Endothelial cell of umbilical vein (primary cell): ENCODE measurements at regions not wholly inside any gene's neighbourhood (a gene's known extent, or its start where the extent isn't known, plus 50 kb on each side); places are given as distances from the start of the nearest gene placed in this dataset.

Experiments used
- BruUV-seq: library from RNA; stranded (reverse); fragments of 400-500 nt; replicated peaks from 2 replicates; lab custom pipeline; 2021; lab: Mats Ljungman, UMichigan
- CTCF ChIA-PET: fragments of 300-600, 350-600 bp; sonication (Branson Sonifier 250); formaldehyde crosslinking; loops from one replicate; lab custom pipeline; 2021; ENCODE audit warnings: antibody characterized with exemption, inconsistent platforms; lab: Charles Lee
- POLR2A ChIA-PET: fragments of 300-600, 350-600 bp; sonication (Branson Sonifier 250); formaldehyde crosslinking; loops from one replicate; lab custom pipeline; 2021; ENCODE audit warnings: antibody characterized with exemption, inconsistent platforms; lab: Charles Lee
- DNase-seq: peaks from one replicate; pipeline ENCODE4 v3.0.0-alpha.2; 2011; ENCODE audit warnings: low read depth, low spot score
- FAIRE-seq: peaks from 2 replicates; lab custom pipeline; 2011; peaks lifted over from hg19 to GRCh38; lab: Jason Lieb, UNC
- H2AFZ ChIP-seq: 2 replicates; pipeline ENCODE4 v1.6.0; 2012; ENCODE audit warnings: low read depth, low read length, control low read depth, inconsistent platforms
- H3K27ac ChIP-seq: 2 replicates; pipeline ENCODE4 v1.5.1; 2011; ENCODE audit warnings: low read depth, mild to moderate bottlenecking, control low read depth, low read length, moderate library complexity; ENCODE audit not compliant: insufficient read depth
- H3K27me3 ChIP-seq, 2 experiments: 2 replicates each; pipeline versions ENCODE4 v1.6.0 to v1.6.1; 2011; ENCODE audit warnings: low read length in 2 of 2, mixed read lengths in 1 of 2; ENCODE audit not compliant: control insufficient read depth in 2 of 2, insufficient read depth in 2 of 2
- H3K36me3 ChIP-seq, 2 experiments: 2 replicates in 1 of 2; 3 replicates in 1 of 2; pipeline ENCODE4 v1.5.1; 2011; ENCODE audit warnings: low read length in 2 of 2, mild to moderate bottlenecking in 1 of 2, moderate library complexity in 1 of 2; ENCODE audit not compliant: control insufficient read depth in 2 of 2, insufficient read depth in 2 of 2; ENCODE audit errors: extremely low read depth in 1 of 2
- H3K4me1 ChIP-seq: 3 replicates; pipeline ENCODE4 v1.5.1; 2011; ENCODE audit warnings: mild to moderate bottlenecking, low read length; ENCODE audit not compliant: control insufficient read depth, insufficient read depth; ENCODE audit errors: extremely low read depth
- H3K4me2 ChIP-seq: 2 replicates; pipeline ENCODE4 v1.6.1; 2011; ENCODE audit warnings: low read length, control low read depth, mixed read lengths; ENCODE audit not compliant: insufficient read depth
- H3K4me3 ChIP-seq, 3 experiments: fragments of 200-600 bp in 1 of 3; sonication (generic), shearing (Covaris generic) in 1 of 3; replicated peaks in 1 of 3; 2 replicates each; pipeline ENCODE4 v1.5.1; 2011 to 2016; ENCODE audit warnings: control low read depth in 3 of 3, low read length in 3 of 3, mild to moderate bottlenecking in 2 of 3, inconsistent platforms in 1 of 3, low read depth in 1 of 3, moderate library complexity in 1 of 3; ENCODE audit not compliant: insufficient read depth in 1 of 3
- H3K79me2 ChIP-seq: 2 replicates; pipeline ENCODE4 v1.6.0; 2012; ENCODE audit warnings: low read length, inconsistent platforms; ENCODE audit not compliant: control insufficient read depth, insufficient read depth
- H3K9ac ChIP-seq: replicated peaks from 2 replicates; pipeline ENCODE3; 2011; ENCODE audit warnings: low read length, control low read depth; ENCODE audit not compliant: insufficient read depth; ENCODE audit errors: extremely low read depth
- H3K9me1 ChIP-seq: replicated peaks from 3 replicates; pipeline ENCODE4 v1.6.0; 2011; ENCODE audit warnings: mild to moderate bottlenecking, low read length; ENCODE audit not compliant: control insufficient read depth, insufficient read depth; ENCODE audit errors: extremely low read depth
- H3K9me3 ChIP-seq: replicated peaks from 2 replicates; pipeline ENCODE4 v1.5.1; 2012; ENCODE audit warnings: low read length, inconsistent platforms; ENCODE audit not compliant: control insufficient read depth, insufficient read depth
- H4K20me1 ChIP-seq: replicated peaks from 2 replicates; pipeline ENCODE3; 2011; ENCODE audit warnings: mild to moderate bottlenecking, low read length; ENCODE audit not compliant: control insufficient read depth, insufficient read depth; ENCODE audit errors: extremely low read depth
- EZH2 ChIP-seq: IDR thresholded peaks from 2 replicates; pipeline ENCODE4 v1.6.1; 2012; ENCODE audit warnings: borderline replicate concordance, low read depth, mild to moderate bottlenecking, moderate library complexity, low read length, inconsistent platforms; ENCODE audit not compliant: severe bottlenecking
- FOS ChIP-seq: IDR thresholded peaks from 2 replicates; pipeline ENCODE4 v1.6.1; 2011; ENCODE audit warnings: mild to moderate bottlenecking, low read length, moderate library complexity, borderline replicate concordance; ENCODE audit not compliant: insufficient read depth
- GATA2 ChIP-seq: IDR thresholded peaks from 2 replicates; pipeline ENCODE4 v1.7.0; 2011; ENCODE audit warnings: low read depth, mild to moderate bottlenecking, moderate library complexity, mixed read lengths, low read length; ENCODE audit not compliant: insufficient read length, insufficient read depth
- JUN ChIP-seq: IDR thresholded peaks from 2 replicates; pipeline ENCODE4 v1.6.1; 2011; ENCODE audit warnings: borderline replicate concordance, low read depth; ENCODE audit not compliant: insufficient read length, insufficient read depth
- MYC ChIP-seq: IDR thresholded peaks from one replicate; pipeline ENCODE4 v1.6.1; 2011; ENCODE audit warnings: mild to moderate bottlenecking, low read depth, low read length
- POLR2A ChIP-seq: IDR thresholded peaks from 2 replicates; pipeline ENCODE4 v1.6.1; 2012; ENCODE audit warnings: low read depth, mild to moderate bottlenecking, control low read depth, low read length
- POLR2AphosphoS5 ChIP-seq: IDR thresholded peaks from 2 replicates; pipeline ENCODE4 v1.6.1; 2012; ENCODE audit warnings: low read depth, mild to moderate bottlenecking, control low read depth, low read length, moderate library complexity; ENCODE audit not compliant: insufficient read depth
- dilution Hi-C: fragments of 300-500 bp; cut with MboI; formaldehyde crosslinking; loops from one replicate; pipeline ENCODE4 v1.15.0; 2019; ENCODE audit warnings: low sequenced_read_pairs; ENCODE audit not compliant: extremely low pct_ligation_motif_present
- intact Hi-C: fragments of 100-400 bp; cut with micrococcal nuclease; formaldehyde crosslinking; loops from one replicate; pipeline ENCODE4 v1.10.0; 2022
- TF ChIP-seq, protein P1 (sequence below): IDR thresholded peaks from 2 replicates; pipeline ENCODE4 v1.6.1; 2011; ENCODE audit not compliant: insufficient read depth, insufficient read length
- TF ChIP-seq, protein P2 (sequence below), 2 donors: IDR thresholded peaks; 1 replicate in 1 of 2; 2 replicates in 1 of 2; pipeline ENCODE4 v1.5.1; 2011; ENCODE audit warnings: low read length in 2 of 2, mild to moderate bottlenecking in 2 of 2, moderate library complexity in 2 of 2, control low read depth in 1 of 2, inconsistent platforms in 1 of 2, low read depth in 1 of 2; ENCODE audit not compliant: insufficient read depth in 1 of 2; ENCODE audit errors: extremely low read depth in 1 of 2

DNA sequence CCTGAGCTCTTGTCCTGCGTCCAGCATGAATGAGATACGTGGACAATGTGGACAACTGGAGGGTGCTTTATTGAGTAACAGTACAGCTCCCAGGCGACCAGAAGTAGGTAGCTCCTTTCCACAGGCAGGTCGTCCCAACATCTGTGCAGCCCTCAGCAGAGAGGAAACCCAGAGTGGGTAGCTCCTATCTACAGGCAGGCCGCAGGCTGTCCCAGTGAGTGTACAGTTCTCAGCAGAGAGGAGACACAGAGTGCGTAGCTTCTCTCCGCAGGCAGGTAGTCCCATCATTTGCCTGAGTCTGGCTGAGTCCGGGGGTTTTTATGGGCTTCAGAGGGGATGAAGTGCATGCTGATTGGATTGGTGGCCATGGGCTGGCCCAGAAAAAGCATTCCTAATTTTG is 373.3 kb downstream of the CHSY3 start:
- H2AFZ ChIP-seq, result no peak overlapping the region
- no peak for DNase-seq
- intact Hi-C loops, result no loop called here
- H3K9ac ChIP-seq, result no peak overlapping the region
- no TSS peak for BruUV-seq
- H3K9me3 ChIP-seq, result no peaks in the 10 kb centered on the region
- no peaks in the 10 kb centered on the region for H3K27me3 ChIP-seq
- H3K79me2 ChIP-seq, result no peaks in the 10 kb centered on the region
- dilution Hi-C loops, result no loop called here
- H3K4me3 ChIP-seq, result no peak overlapping the region
- H3K36me3 ChIP-seq, result no peaks in the 10 kb centered on the region
- H4K20me1 ChIP-seq, result no peaks in the 10 kb centered on the region
- H3K9me1 ChIP-seq, result no peaks in the 10 kb centered on the region
- H3K4me2 ChIP-seq, result no peak overlapping the region
- no peaks in the 10 kb centered on the region for H3K4me1 ChIP-seq
- no peak for FAIRE-seq
- POLR2A ChIA-PET, result no interaction called here
- CTCF ChIA-PET, result no interaction called here
- no peak overlapping the region for H3K27ac ChIP-seq
- TF ChIP-seq MYC (no peak), GATA2 (no peak), POLR2AphosphoS5 (no peak), POLR2A (no peak), JUN (no peak), EZH2 (no peak), FOS (no peak)
- TF ChIP-seq, protein P1, sequence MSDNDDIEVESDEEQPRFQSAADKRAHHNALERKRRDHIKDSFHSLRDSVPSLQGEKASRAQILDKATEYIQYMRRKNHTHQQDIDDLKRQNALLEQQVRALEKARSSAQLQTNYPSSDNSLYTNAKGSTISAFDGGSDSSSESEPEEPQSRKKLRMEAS, result no peak
- TF ChIP-seq, protein P2, sequence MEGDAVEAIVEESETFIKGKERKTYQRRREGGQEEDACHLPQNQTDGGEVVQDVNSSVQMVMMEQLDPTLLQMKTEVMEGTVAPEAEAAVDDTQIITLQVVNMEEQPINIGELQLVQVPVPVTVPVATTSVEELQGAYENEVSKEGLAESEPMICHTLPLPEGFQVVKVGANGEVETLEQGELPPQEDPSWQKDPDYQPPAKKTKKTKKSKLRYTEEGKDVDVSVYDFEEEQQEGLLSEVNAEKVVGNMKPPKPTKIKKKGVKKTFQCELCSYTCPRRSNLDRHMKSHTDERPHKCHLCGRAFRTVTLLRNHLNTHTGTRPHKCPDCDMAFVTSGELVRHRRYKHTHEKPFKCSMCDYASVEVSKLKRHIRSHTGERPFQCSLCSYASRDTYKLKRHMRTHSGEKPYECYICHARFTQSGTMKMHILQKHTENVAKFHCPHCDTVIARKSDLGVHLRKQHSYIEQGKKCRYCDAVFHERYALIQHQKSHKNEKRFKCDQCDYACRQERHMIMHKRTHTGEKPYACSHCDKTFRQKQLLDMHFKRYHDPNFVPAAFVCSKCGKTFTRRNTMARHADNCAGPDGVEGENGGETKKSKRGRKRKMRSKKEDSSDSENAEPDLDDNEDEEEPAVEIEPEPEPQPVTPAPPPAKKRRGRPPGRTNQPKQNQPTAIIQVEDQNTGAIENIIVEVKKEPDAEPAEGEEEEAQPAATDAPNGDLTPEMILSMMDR (IDR thresholded peaks at IDR 0.05; ENCODE audit: extremely low read depth in 1 of 2, insufficient read depth in 1 of 2, low read depth in 1 of 2, low read length in 2 of 2), result no peak
